Astrocyte (in vitro differentiated cells and primary cell): ENCODE measurements at regions not wholly inside any gene's neighbourhood (a gene's known extent, or its start where the extent isn't known, plus 50 kb on each side); places are given as distances from the start of the nearest gene placed in this dataset.

Source experiments
- EZH2 ChIP-seq: IDR thresholded peaks from 2 replicates; pipeline ENCODE4 v1.6.1; 2012; ENCODE audit warnings: mild to moderate bottlenecking, low read length, inconsistent platforms; ENCODE audit not compliant: insufficient read depth
- TF ChIP-seq, protein P1 (sequence below): IDR thresholded peaks from 2 replicates; pipeline ENCODE4 v1.5.1; 2011; ENCODE audit warnings: low read depth, mild to moderate bottlenecking, inconsistent platforms, low read length, moderate library complexity; ENCODE audit not compliant: insufficient read depth

DNA sequence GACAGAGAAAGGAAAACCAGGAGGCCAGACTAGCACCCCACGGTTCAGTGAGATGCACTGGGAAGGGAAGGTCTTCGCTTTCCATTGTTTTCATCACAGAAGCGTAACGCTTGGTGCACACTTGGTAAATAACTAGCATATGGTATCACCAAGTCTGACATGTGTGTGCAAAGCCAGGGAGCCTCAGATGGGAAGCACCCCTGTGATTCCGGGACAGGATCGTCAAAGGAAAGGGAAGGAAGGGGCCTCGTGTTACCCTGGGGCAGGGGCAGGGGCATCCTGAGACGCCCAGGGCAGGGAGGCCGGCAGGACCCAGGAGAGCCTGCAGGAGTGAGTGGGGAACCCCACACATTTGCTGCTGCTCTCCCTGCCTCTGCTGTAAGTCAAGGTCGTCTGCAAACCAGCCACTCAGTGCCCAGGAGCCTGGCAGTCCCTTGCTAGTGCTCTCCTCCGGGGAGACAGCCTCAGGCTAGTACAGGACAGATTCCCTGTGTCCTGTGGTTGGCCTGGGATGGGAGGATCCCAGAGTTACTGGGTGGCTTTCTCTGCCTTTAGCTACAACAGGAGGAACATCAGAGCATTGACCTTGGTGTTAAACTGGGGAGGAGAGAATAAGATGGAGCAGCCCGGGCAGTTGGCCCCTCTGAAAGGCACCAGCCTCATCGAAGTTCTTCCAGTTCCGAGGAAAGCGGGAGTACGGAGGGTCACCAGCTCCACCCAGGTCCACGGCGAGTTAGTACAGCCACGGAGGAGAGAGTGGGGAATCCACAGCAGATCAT, 192.5 kb downstream of the NDUFA10 start:
- TF ChIP-seq, protein P1, sequence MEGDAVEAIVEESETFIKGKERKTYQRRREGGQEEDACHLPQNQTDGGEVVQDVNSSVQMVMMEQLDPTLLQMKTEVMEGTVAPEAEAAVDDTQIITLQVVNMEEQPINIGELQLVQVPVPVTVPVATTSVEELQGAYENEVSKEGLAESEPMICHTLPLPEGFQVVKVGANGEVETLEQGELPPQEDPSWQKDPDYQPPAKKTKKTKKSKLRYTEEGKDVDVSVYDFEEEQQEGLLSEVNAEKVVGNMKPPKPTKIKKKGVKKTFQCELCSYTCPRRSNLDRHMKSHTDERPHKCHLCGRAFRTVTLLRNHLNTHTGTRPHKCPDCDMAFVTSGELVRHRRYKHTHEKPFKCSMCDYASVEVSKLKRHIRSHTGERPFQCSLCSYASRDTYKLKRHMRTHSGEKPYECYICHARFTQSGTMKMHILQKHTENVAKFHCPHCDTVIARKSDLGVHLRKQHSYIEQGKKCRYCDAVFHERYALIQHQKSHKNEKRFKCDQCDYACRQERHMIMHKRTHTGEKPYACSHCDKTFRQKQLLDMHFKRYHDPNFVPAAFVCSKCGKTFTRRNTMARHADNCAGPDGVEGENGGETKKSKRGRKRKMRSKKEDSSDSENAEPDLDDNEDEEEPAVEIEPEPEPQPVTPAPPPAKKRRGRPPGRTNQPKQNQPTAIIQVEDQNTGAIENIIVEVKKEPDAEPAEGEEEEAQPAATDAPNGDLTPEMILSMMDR = no peak
- no peak for TF ChIP-seq EZH2
